HG03135 (cell line): ENCODE measurements at regions not wholly inside any gene's neighbourhood (a gene's known extent, or its start where the extent isn't known, plus 50 kb on each side); places are given as distances from the start of the nearest gene placed in this dataset.

ENCODE experiments used
- ATAC-seq: cut with Tn5 transposase; IDR thresholded peaks from one replicate; pipeline ENCODE4 v1.9.1; 2021; ENCODE audit warnings: mild to moderate bottlenecking, moderate library complexity; ENCODE audit not compliant: unreplicated experiment

GRCh38 chr15:66941791-66942190 lies 123.6 kb upstream of the SMAD3 start:
- ATAC-seq, result no peak

GRCh38 chr15:66942649-66943390 lies 122.6 kb upstream of the SMAD3 start:
- no peak for ATAC-seq

DNA sequence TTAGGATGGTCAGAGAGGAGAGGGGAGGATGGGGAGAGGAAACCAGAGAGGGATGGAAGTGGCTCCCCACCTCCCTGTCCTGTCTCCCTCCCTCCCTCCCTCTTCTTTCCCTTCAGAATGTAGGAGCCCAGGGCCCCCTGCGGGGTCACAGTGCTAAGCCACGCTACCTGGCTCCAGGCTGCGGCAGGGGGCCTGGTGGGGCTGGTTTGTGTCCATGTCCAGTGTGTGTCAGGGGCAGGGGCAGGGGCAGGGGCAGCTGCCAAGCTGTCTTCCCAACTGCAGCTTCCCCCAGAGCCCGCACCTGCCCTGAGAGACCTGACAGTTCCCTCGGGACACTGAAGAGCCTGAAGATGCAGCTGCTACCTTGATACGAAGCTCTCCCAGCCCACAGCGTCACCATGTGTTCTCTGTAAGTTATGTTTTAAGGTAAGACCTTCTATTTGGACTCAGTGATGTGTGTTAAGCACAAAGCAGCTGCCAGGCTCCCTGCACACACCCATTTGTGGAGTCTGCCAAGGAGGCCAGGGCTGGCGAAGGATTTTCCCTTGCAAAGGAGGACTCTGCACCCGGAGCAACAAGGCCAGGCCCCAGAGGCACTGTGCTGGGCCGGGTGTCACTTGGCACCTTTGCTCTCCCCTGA lies 121.8 kb upstream of the SMAD3 start:
- ATAC-seq, result no peak

DNA sequence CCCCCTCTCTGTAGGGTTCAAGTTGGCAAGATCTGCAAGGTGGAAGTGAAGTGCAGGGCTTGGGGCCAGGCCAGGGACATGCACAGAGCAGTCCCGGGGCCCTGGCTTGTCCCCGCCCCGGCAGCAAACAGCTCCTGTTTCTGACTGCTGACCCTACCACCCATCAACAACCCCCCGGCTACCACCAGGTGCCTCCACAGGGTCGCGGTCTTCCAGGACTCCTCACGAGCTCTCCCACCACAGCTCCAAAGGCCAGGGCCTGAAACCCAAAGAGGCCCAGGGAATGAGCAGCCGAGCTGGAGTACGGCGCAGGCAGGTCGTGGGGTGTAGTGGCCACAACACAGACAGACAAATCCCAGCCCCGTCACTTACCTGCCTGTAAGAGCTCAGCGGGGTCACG lies 121.3 kb upstream of the SMAD3 start:
- ATAC-seq, result no peak

DNA sequence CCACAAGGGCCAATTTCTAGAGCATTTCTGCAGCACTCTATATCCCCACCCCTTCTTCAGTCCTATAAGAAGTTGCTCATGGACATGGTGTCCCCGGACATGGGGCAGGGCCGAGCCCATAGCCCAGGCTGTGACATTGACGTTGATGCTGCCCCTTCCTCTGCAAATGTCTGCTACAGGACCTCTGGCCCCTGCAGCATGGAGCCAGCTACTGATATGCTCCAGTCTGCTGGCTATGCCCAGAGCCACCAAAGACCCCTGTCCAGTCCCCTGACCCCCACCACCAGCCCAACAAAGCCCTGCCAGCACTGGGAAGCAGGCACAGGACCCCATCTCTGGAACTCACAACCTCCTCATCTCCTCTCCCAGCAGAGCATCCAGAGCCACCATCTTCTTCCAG lies 120.1 kb upstream of the SMAD3 start:
- no peak for ATAC-seq

- no peak for ATAC-seq
Measured at GRCh38 chr15:66945842-66946241, 119.6 kb upstream of the SMAD3 start.

GRCh38 chr15:66946578-66947164 lies 118.7 kb upstream of the SMAD3 start:
- no peak for ATAC-seq

DNA sequence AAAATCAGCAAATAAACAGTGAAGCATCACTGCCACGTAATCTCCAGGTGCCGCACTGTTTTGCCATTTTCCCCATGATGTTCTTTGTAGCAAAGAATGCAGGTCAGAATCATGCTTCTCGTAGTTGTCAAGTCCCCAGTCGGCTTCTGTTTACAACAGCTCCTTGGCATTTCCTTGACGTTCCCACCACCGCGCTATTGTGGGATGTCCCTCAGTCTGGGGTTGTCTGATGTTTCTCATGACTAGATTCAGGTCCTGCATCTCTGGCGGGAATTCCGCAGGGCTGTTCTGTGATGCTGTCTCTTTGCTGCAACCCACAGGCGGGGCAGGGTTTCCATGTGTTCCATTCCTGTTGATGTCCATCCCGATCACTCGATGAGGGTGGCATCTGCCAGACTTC lies 117.9 kb upstream of the SMAD3 start:
- no peak for ATAC-seq

- ATAC-seq, result no peak
Measured at GRCh38 chr15:66948294-66948693, 117.1 kb upstream of the SMAD3 start.

DNA sequence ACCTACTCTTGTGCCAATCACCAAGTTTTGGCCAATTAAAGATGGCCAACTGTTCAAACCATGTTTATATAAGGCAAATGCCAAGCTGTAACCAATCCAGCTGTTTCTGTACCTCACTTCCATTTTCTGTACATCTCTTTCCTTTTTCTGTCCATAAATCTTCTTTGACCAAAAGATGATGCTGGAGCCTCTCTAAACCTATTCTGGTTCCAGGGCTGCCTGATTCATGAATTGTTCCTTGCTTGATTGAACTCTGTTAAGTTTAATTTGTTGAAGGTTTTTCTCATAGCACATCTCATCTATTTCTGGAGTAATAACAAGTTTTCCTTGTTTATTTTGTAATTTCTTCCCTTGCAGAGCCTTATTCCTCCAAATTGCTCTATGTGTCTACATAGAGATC lies 115.3 kb upstream of the SMAD3 start:
- ATAC-seq, result no peak

GRCh38 chr15:66951531-66952320 lies 113.7 kb upstream of the SMAD3 start:
- no peak for ATAC-seq

GRCh38 chr15:66952756-66953522 lies 112.5 kb upstream of the SMAD3 start:
- ATAC-seq, result no peak

DNA sequence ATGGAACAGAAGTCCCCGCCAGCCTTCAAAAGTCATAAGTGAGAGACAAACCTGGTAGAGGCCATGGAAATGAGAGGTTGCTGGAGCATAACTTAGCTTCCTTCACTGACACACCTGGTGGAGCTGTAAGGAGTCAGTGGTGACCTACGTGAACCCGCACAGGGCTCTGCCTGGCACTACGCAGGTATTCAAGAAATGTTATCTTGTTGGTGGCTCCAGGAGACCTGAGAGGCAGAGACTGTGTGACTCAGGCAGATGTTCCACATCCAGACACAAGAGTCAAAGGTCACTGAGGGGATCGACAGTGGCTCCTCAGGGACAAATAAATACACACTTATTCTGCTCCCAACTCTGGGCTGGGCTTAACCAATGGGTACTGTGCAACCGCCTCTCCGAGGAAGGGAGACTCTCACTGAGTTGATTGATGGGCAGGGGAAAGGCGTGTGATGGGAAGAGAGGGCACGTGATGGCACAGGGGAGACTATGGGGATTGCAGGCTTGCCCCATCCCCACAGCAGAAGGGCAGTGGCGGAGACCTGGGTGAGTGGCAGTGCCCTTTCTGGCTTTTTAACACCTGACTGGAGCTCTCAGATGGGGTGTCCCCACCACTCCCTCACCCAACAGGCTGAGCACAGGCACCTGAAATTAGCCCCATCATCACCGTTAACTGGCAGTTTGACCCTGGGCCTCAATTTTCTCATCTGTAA lies 111.7 kb upstream of the SMAD3 start:
- no peak for ATAC-seq

GRCh38 chr15:66954601-66955000 lies 110.8 kb upstream of the SMAD3 start:
- no peak for ATAC-seq

DNA sequence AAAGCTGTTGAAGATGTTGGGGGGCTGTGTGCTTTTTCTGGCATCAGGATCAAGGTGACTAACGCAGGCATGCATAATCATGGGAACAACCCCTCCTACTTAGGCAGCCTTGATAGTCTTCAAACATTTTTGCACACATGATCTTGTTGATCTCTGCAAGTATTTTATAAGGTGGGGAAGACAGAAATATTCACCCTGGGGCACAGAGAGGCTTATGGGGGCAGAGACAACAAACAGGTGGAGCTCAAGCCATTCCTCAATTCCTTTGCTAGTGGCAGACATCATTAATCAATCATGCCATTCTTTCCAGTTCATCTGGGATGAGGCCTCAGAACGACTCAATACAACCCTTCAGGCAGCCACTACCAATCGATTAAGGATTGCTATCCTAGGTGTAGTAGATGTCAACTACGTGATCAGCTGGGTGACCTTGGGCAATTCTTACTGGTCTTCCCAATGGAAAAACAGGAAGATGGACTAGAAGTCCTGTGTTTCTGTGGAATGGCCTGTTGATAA lies 110.3 kb upstream of the SMAD3 start:
- no peak for ATAC-seq

- no peak for ATAC-seq
Measured at GRCh38 chr15:66955871-66956585, 109.4 kb upstream of the SMAD3 start.

DNA sequence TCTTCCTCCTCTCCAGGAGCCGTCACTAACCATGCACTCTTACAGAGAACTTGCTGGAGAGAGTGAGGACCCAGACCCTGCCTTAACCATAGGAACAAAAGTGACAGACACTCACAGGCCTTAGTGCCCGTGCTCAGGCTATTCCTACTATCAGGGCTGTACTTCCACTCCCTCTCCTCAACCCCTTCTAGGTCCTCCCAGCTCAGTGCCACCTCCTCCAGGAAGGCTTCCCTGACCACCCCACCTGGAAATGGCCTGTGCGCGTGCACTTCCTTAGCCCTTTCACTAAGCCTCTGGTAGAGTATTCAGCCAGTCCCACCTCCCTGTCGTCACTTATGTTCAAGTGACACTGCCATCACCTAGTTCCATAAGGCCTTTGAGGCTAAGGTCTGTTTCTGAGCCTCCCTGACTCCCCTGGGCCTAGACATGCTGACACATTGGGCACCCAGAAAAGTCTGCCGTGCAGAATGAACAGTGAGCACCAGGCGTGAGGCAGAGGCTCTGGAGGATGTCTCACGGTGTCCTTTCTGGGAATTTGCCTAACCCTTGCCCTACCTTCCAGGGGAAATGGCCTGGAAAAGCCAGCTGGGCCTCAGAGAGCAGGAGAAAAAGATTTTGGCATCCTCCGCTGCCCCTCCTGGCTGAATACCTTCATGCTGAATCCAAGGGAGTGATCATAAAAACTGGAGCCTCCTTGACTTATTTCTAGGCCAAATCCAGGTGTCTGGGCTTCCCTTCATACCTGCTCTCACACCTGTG lies 108.6 kb upstream of the SMAD3 start:
- no peak for ATAC-seq

GRCh38 chr15:66957431-66957720 lies 108.0 kb upstream of the SMAD3 start:
- no peak for ATAC-seq

DNA sequence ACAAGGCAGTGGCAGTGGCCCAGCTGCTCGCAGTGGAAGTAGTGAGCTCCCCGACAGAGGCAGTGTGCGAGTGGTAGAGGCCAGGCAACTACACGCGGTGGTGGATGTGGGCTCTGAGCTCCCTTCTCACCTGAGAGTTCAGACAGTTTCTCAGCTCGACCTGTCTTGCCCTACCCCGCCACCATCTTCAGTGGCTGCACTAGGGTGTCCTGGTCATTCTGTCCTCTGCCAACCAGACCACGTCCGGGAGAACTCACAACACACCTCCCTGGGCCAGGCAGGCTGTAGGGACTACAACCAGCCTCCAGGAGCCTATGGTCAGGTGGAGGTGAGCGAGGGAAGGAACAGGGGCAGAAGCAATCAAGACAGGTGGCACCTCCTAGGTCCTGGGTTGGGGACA lies 106.3 kb upstream of the SMAD3 start:
- ATAC-seq, result no peak
